BE2C (cell line): ENCODE measurements at regions not wholly inside any gene's neighbourhood (a gene's known extent, or its start where the extent isn't known, plus 50 kb on each side); places are given as distances from the start of the nearest gene placed in this dataset.
A peak's percentile ranks its signal among the peaks of the same experiment; 100 is the strongest.

ENCODE experiments used
- DNase-seq: peaks from one replicate; pipeline ENCODE4 v3.0.0-alpha.2; 2020
- H3K27me3 ChIP-seq: fragments of 250-450 bp; sonication (Bioruptor Pico); 2 replicates; pipeline ENCODE4 v1.5.1; 2020; ENCODE audit warnings: mild to moderate bottlenecking
- H3K36me3 ChIP-seq: fragments of 250-450 bp; sonication (Bioruptor Pico); 2 replicates; pipeline ENCODE4 v1.5.1; 2020; ENCODE audit warnings: mild to moderate bottlenecking
- H3K4me1 ChIP-seq: fragments of 250-450 bp; sonication (Bioruptor Pico); 2 replicates; pipeline ENCODE4 v1.5.1; 2020
- H3K4me3 ChIP-seq: 2 replicates; pipeline ENCODE4 v1.5.1; 2011; ENCODE audit warnings: low read depth, low read length
- H3K9me3 ChIP-seq: fragments of 250-450 bp; sonication (Bioruptor Pico); 2 replicates; pipeline ENCODE4 v1.5.1; 2020
- TF ChIP-seq, protein P1 (sequence below): IDR thresholded peaks from 2 replicates; pipeline ENCODE4 v1.5.1; 2012; ENCODE audit warnings: mild to moderate bottlenecking, low read depth, low read length

DNA sequence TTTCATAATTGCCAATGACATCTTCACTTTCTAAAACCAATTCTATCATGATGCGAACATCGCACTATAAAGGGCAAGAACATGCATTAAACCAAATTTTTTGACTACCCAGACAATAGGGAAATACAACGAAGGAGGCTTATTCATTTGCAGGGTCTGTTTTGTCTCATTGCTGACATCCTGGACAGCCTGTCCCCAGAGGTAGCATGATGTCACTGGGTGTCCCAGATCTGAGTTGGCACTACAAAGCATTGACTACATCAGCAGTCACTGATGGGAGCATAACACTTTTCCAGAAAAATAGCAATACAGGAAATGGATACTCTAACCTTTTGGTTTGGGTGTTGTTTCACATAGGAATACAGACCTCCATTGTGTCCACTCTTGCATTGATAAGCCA lies 180.3 kb downstream of the TMEM182 start:
- Histone ChIP-seq H3K36me3 (no peaks in the 10 kb centered on the region), H3K27me3 (no peaks in the 10 kb centered on the region), H3K4me3 (no peak overlapping the region), H3K9me3 (no peaks in the 10 kb centered on the region), H3K4me1 (no peaks in the 10 kb centered on the region)
- TF ChIP-seq, protein P1, sequence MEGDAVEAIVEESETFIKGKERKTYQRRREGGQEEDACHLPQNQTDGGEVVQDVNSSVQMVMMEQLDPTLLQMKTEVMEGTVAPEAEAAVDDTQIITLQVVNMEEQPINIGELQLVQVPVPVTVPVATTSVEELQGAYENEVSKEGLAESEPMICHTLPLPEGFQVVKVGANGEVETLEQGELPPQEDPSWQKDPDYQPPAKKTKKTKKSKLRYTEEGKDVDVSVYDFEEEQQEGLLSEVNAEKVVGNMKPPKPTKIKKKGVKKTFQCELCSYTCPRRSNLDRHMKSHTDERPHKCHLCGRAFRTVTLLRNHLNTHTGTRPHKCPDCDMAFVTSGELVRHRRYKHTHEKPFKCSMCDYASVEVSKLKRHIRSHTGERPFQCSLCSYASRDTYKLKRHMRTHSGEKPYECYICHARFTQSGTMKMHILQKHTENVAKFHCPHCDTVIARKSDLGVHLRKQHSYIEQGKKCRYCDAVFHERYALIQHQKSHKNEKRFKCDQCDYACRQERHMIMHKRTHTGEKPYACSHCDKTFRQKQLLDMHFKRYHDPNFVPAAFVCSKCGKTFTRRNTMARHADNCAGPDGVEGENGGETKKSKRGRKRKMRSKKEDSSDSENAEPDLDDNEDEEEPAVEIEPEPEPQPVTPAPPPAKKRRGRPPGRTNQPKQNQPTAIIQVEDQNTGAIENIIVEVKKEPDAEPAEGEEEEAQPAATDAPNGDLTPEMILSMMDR, result no peak
- no peak for DNase-seq

DNA sequence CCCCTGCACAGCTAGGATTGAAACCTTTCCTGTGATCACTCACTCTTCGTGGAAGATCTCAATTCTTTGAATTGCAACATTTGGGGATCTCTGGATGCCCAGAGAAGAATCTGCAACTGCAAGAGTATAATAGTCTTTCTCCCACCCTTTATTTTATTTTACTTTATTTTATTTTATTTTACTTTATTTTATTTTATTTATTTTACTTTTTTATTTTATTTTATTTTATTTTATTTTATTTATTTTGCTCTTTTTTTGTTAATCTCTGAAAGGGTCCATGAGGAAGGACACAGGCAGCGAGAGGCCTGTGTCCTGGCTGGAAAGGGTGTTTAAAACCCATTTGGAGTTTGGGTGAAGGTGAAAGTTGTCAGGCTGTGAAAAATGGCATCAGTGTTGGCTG lies 181.4 kb downstream of the TMEM182 start:
- Histone ChIP-seq H3K27me3 (no peaks in the 10 kb centered on the region), H3K9me3 (no peaks in the 10 kb centered on the region), H3K4me3 (no peak overlapping the region), H3K36me3 (no peaks in the 10 kb centered on the region), H3K4me1 (no peaks in the 10 kb centered on the region)
- no peak for DNase-seq
- TF ChIP-seq, protein P1, result no peak

DNA sequence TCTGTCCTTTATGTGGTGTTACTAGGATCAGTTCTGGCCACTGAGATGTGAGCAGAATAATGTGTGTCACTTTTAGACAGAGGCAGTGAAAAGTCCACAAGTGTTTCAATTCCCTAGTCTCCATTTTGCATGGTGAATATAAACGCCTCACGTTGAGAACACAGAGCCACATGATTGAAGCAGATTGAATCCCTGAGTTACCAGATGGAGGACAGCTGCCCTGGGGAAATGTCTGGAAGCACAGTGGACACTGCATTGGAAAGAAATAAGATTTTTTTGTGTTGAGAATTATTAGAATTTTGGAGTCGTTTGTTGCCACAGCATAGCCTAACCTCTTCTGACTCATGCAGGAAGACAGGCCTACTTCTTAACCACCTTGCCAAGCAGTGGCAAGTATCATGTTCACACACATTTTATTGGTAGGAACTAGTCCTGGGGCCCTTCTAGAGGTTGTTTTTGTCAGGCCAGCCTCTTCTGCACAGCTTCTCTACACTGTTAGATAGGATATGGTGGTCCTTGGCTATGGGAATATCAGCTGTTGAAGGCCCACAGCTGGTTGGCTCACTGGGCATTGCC lies 188.6 kb downstream of the TMEM182 start:
- H3K4me3 ChIP-seq, result no peak overlapping the region
- H3K36me3 ChIP-seq, result no peaks in the 10 kb centered on the region
- H3K4me1 ChIP-seq, result no peaks in the 10 kb centered on the region
- no peaks in the 10 kb centered on the region for H3K27me3 ChIP-seq
- DNase-seq, result no peak
- no peaks in the 10 kb centered on the region for H3K9me3 ChIP-seq
- TF ChIP-seq, protein P1, result no peak

DNA sequence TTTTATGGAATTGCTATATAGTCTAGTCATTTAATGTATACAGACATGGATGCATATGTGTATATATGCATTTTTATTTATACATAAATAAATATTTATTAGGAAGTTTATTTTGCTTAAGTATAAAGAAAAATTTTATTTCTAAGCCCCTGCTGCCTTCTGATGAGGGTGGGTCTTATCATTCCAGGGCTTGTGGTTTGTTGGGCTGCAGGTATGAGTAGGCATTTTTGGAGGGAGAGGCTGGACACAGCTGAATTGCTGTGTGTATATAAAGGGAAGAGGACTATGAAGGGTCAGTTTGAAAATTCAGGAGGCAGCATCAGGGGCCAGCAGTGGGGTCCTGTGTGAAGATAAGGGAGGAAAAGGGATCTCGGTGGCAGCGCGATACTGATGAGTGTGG lies 189.4 kb downstream of the TMEM182 start:
- Histone ChIP-seq H3K4me1 (no peaks in the 10 kb centered on the region), H3K4me3 (no peak overlapping the region), H3K27me3 (no peaks in the 10 kb centered on the region), H3K36me3 (no peaks in the 10 kb centered on the region), H3K9me3 (no peaks in the 10 kb centered on the region)
- TF ChIP-seq, protein P1, result no peak
- DNase-seq, result no peak

DNA sequence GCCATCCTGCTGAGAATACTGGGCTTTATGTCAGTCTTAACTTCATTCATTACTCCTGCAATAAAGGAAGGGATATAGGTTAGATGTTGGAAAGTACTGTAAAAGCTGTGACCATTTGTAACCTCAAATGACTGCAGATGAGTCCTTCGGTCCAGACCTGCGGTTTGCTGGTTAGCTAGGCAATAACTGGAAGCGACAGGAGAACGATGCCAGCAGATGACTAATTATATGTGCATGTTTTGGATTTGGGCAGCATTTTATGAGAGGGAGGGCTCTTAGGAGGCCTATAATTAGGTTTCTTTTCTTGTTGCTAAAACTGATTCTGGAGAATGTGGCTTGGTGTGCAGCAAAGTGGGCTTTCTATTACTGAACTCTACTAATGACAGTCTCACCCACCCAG lies 205.6 kb downstream of the TMEM182 start:
- Histone ChIP-seq H3K36me3 (no peaks in the 10 kb centered on the region), H3K27me3 (no peaks in the 10 kb centered on the region), H3K9me3 (no peaks in the 10 kb centered on the region), H3K4me1 (no peaks in the 10 kb centered on the region), H3K4me3 (no peak overlapping the region)
- DNase-seq, result peak; percentile 5
- TF ChIP-seq, protein P1, result no peak

DNA sequence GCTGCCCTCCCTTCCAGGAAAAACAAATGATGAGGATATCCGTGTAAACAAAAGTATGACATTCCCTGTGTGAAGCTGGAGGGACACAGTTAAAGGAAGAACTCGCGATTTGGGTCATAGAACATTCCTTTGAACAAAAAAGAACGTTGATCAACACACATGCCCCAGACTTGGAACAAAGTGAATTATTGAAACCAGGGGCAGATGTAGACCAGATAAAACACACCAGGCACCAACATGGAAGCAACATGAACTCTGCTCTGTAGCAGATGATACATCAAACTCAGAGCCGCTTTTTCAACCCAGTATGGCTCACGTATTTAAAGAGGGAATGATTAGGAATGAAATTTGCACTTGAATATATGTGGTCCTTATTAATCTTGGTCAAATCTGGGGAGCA lies 206.5 kb downstream of the TMEM182 start:
- H3K36me3 ChIP-seq, result no peaks in the 10 kb centered on the region
- H3K27me3 ChIP-seq, result no peaks in the 10 kb centered on the region
- TF ChIP-seq, protein P1, result no peak
- H3K4me1 ChIP-seq, result no peaks in the 10 kb centered on the region
- no peak for DNase-seq
- H3K4me3 ChIP-seq, result no peak overlapping the region
- no peaks in the 10 kb centered on the region for H3K9me3 ChIP-seq
